Hepatocyte (in vitro differentiated cells): ENCODE measurements at regions not wholly inside any gene's neighbourhood (a gene's known extent, or its start where the extent isn't known, plus 50 kb on each side); places are given as distances from the start of the nearest gene placed in this dataset.

Experiments
- DNase-seq: peaks from one replicate; pipeline ENCODE4 v3.0.0-alpha.2; 2016; ENCODE audit warnings: low spot score
- H2AFZ ChIP-seq: fragments of 200-600 bp; sonication (generic); 2 replicates; pipeline ENCODE4 v1.6.0; 2016; ENCODE audit warnings: antibody characterized with exemption, mild to moderate bottlenecking
- H3K27ac ChIP-seq: fragments of 200-600 bp; sonication (generic); 2 replicates; pipeline ENCODE4 v1.5.1; 2016; ENCODE audit warnings: mild to moderate bottlenecking
- H3K27me3 ChIP-seq: fragments of 200-600 bp; sonication (generic); 2 replicates; pipeline ENCODE4 v1.6.1; 2016
- H3K36me3 ChIP-seq: fragments of 200-600 bp; sonication (generic); replicated peaks from 2 replicates; pipeline ENCODE4 v1.5.1; 2016; ENCODE audit warnings: low read depth; ENCODE audit not compliant: insufficient read depth
- H3K4me1 ChIP-seq: fragments of 200-600 bp; sonication (generic); 2 replicates; pipeline ENCODE4 v1.5.1; 2016; ENCODE audit warnings: mild to moderate bottlenecking, moderate library complexity; ENCODE audit not compliant: insufficient read depth
- H3K4me2 ChIP-seq: fragments of 200-600 bp; sonication (generic); 2 replicates; pipeline ENCODE4 v1.6.0; 2016
- H3K4me3 ChIP-seq: fragments of 200-600 bp; sonication (generic); 2 replicates; pipeline ENCODE4 v1.5.1; 2016; ENCODE audit warnings: mild to moderate bottlenecking
- H3K79me2 ChIP-seq: fragments of 200-600 bp; sonication (generic); 2 replicates; pipeline ENCODE4 v1.6.0; 2017; ENCODE audit warnings: mild to moderate bottlenecking
- H3K9me2 ChIP-seq: fragments of 200-600 bp; sonication (generic); replicated peaks from 2 replicates; pipeline ENCODE4 v1.6.0; 2017; ENCODE audit warnings: mild to moderate bottlenecking; ENCODE audit not compliant: insufficient read depth
- H3K9me3 ChIP-seq: fragments of 200-600 bp; sonication (generic); 2 replicates; pipeline ENCODE4 v1.5.1; 2016; ENCODE audit warnings: low read depth, mild to moderate bottlenecking
- H4K20me1 ChIP-seq: fragments of 200-600 bp; sonication (generic); 2 replicates; pipeline ENCODE4 v1.6.0; 2016; ENCODE audit warnings: mild to moderate bottlenecking; ENCODE audit not compliant: insufficient read depth, poor library complexity, severe bottlenecking
- EZH2 ChIP-seq: fragments of 200-600 bp; sonication (generic); IDR thresholded peaks from 2 replicates; pipeline ENCODE4 v1.6.1; 2016; ENCODE audit warnings: antibody characterized with exemption, mild to moderate bottlenecking, borderline replicate concordance
- EZH2phosphoT487 ChIP-seq: fragments of 200-600 bp; sonication (generic); IDR thresholded peaks from one replicate; pipeline ENCODE4 v1.6.1; 2018; ENCODE audit warnings: antibody characterized with exemption, mild to moderate bottlenecking, low read depth, moderate library complexity; ENCODE audit not compliant: unreplicated experiment, severe bottlenecking
- WGBS: methylation state at CpG from one replicate; pipeline ENCODE4 v1.1.6; 2016; ENCODE audit warnings: low lambda C conversion rate; ENCODE audit errors: missing lambda C conversion rate; 5-methylcytosine and 5-hydroxymethylcytosine counted together
- TF ChIP-seq, protein P1 (sequence below): fragments of 200-600 bp; sonication (generic); IDR thresholded peaks from 2 replicates; pipeline ENCODE4 v1.5.1; 2016; ENCODE audit warnings: antibody characterized with exemption, mild to moderate bottlenecking; ENCODE audit not compliant: poor library complexity

DNA sequence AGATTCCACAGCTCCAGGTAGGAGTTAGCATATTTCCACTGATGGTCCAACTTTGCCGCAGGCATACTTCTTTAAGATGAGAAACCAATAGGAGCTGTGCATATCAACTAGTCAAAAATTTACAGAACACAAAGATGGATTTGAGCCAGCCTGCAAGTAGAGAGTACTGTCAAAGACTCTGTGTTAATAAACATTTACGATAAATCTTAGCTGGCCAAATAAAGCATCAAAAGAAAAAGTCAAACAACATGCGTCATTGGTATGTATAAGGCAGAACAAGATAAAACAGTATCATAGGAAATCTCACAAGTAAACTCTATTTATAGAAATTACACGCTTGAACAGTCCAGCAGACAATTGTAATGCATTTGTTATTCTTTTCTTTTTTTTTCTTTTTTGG, 907.4 kb upstream of the AGA start:
- no peaks in the 10 kb centered on the region for H3K79me2 ChIP-seq
- no peak for DNase-seq
- no peak overlapping the region for H3K4me2 ChIP-seq
- H3K9me2 ChIP-seq: no peaks in the 10 kb centered on the region
- no peak overlapping the region for H2AFZ ChIP-seq
- H3K9me3 ChIP-seq: no peaks in the 10 kb centered on the region
- H3K4me1 ChIP-seq: no peaks in the 10 kb centered on the region
- H3K36me3 ChIP-seq: no peaks in the 10 kb centered on the region
- no peaks in the 10 kb centered on the region for H3K27me3 ChIP-seq
- H3K27ac ChIP-seq: no peak overlapping the region
- TF ChIP-seq EZH2phosphoT487: no peak
- no peak for TF ChIP-seq EZH2
- TF ChIP-seq, protein P1, sequence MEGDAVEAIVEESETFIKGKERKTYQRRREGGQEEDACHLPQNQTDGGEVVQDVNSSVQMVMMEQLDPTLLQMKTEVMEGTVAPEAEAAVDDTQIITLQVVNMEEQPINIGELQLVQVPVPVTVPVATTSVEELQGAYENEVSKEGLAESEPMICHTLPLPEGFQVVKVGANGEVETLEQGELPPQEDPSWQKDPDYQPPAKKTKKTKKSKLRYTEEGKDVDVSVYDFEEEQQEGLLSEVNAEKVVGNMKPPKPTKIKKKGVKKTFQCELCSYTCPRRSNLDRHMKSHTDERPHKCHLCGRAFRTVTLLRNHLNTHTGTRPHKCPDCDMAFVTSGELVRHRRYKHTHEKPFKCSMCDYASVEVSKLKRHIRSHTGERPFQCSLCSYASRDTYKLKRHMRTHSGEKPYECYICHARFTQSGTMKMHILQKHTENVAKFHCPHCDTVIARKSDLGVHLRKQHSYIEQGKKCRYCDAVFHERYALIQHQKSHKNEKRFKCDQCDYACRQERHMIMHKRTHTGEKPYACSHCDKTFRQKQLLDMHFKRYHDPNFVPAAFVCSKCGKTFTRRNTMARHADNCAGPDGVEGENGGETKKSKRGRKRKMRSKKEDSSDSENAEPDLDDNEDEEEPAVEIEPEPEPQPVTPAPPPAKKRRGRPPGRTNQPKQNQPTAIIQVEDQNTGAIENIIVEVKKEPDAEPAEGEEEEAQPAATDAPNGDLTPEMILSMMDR: no peak
- H4K20me1 ChIP-seq: no peaks in the 10 kb centered on the region
- 66% methylated on average over 4 of the region's 4 CpGs for WGBS
- H3K4me3 ChIP-seq: no peak overlapping the region

DNA sequence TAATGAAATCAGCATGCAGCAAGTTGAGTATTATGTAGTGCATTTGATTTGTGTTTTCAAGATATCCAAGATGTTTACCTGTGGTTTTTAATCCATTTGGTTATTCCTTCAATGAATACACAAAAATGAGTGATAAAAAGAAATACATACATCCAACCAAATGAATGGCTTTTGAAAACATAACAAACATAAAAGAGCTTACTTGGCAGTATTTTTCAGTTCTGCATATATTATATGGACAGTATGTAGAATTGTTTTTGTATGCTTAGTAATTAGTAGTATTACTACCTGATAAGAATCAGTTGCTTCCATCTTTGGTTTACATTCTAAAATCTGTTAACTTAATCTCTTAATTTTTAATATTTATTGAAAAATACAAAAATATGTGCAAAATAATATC, 908.9 kb upstream of the AGA start:
- no peaks in the 10 kb centered on the region for H3K27me3 ChIP-seq
- H3K4me1 ChIP-seq: no peaks in the 10 kb centered on the region
- H4K20me1 ChIP-seq: no peaks in the 10 kb centered on the region
- no peak overlapping the region for H2AFZ ChIP-seq
- H3K27ac ChIP-seq: no peak overlapping the region
- H3K9me3 ChIP-seq: no peaks in the 10 kb centered on the region
- H3K79me2 ChIP-seq: no peaks in the 10 kb centered on the region
- TF ChIP-seq, protein P1: no peak
- no peak for TF ChIP-seq EZH2phosphoT487
- no peak for TF ChIP-seq EZH2
- no peak overlapping the region for H3K4me3 ChIP-seq
- H3K36me3 ChIP-seq: no peaks in the 10 kb centered on the region
- no peak for DNase-seq
- no peaks in the 10 kb centered on the region for H3K9me2 ChIP-seq
- H3K4me2 ChIP-seq: no peak overlapping the region

DNA sequence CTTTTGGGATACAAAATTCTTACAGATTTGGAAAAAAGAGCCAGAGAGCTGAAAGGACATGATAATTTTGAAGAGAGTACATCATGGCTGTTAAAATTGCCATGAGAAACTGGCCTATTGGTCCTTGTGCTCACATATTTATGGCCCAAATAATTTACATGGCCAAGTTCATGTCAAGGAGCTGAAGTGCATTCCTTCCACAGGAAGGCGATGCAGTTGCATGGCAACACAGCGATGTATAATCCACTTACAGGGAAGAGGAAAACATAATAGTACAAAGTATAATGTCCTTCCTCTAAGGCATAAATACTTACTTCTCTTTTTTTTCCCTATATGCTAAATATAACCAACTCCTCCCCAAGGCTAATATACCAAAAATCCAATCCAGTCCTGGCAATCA, 914.5 kb upstream of the AGA start:
- Histone ChIP-seq H3K36me3 (no peaks in the 10 kb centered on the region), H3K4me3 (no peak overlapping the region), H2AFZ (no peak overlapping the region)

More for the DNA sequence above, 914.5 kb upstream of the AGA start:
- Histone ChIP-seq H3K4me1 (no peaks in the 10 kb centered on the region), H3K27ac (no peak overlapping the region), H3K27me3 (no peaks in the 10 kb centered on the region), H3K9me3 (no peaks in the 10 kb centered on the region), H3K9me2 (no peaks in the 10 kb centered on the region), H3K79me2 (no peaks in the 10 kb centered on the region), H4K20me1 (no peaks in the 10 kb centered on the region), H3K4me2 (no peak overlapping the region)
- 84% methylated on average over 2 of the region's 2 CpGs for WGBS
- TF ChIP-seq, protein P1: no peak
- TF ChIP-seq EZH2: no peak
- no peak for TF ChIP-seq EZH2phosphoT487
- no peak for DNase-seq
